Ishikawa (cell line): ENCODE measurements at regions not wholly inside any gene's neighbourhood (a gene's known extent, or its start where the extent isn't known, plus 50 kb on each side); places are given as distances from the start of the nearest gene placed in this dataset.

Source experiments
- CEBPB ChIP-seq: IDR thresholded peaks from 2 replicates; pipeline ENCODE4 v1.6.1; 2012
- CREB1 ChIP-seq: IDR thresholded peaks from 2 replicates; pipeline ENCODE4 v1.6.1; 2012; ENCODE audit warnings: low read depth
- EGR1 ChIP-seq: IDR thresholded peaks from 2 replicates; pipeline ENCODE4 v1.6.1; 2012
- EP300 ChIP-seq: IDR thresholded peaks from 2 replicates; pipeline ENCODE4 v1.6.1; 2012; ENCODE audit warnings: borderline replicate concordance
- FOXM1 ChIP-seq: IDR thresholded peaks from 2 replicates; pipeline ENCODE4 v1.6.1; 2012; ENCODE audit warnings: low read depth, borderline replicate concordance
- MAX ChIP-seq: IDR thresholded peaks from 2 replicates; pipeline ENCODE4 v1.6.1; 2012
- TAF1 ChIP-seq: IDR thresholded peaks from 2 replicates; pipeline ENCODE4 v1.6.1; 2012; ENCODE audit warnings: low read depth, mild to moderate bottlenecking
- TEAD4 ChIP-seq: IDR thresholded peaks from 2 replicates; pipeline ENCODE4 v1.6.1; 2012
- USF1 ChIP-seq: IDR thresholded peaks from 2 replicates; pipeline ENCODE4 v1.6.1; 2012
- YY1 ChIP-seq: IDR thresholded peaks from 2 replicates; pipeline ENCODE4 v1.6.1; 2012; ENCODE audit warnings: low read depth

GRCh38 chr2:57156231-57156924, 890.2 kb upstream of the VRK2 start:
- no peak for TF ChIP-seq CREB1
- TF ChIP-seq CEBPB, result no peak
- no peak for TF ChIP-seq EGR1
- no peak for TF ChIP-seq TAF1
- no peak for TF ChIP-seq USF1
- no peak for TF ChIP-seq YY1
- no peak for TF ChIP-seq MAX
- no peak for TF ChIP-seq EP300
- no peak for TF ChIP-seq FOXM1
- no peak for TF ChIP-seq TEAD4
